Dermis microvascular lymphatic vessel endothelial cell (primary cell): ENCODE measurements at regions not wholly inside any gene's neighbourhood (a gene's known extent, or its start where the extent isn't known, plus 50 kb on each side); places are given as distances from the start of the nearest gene placed in this dataset.
"Not testable (repeated sequence)": the region's sequence is repeated elsewhere in the genome, so short reads cannot be mapped to it uniquely, and the experiment has no call there.

Experiments
- DNase-seq, 2 donors: peaks; one replicate each; pipeline versions ENCODE4 v3.0.0 to v3.0.0-alpha.2; 2010; ENCODE audit warnings: low read depth in 2 of 2

GRCh38 chr2:111569356-111570199 lies 314.4 kb downstream of the ANAPC1 start:
- DNase-seq = not testable (repeated sequence)

- DNase-seq = not testable (repeated sequence)
Observed at GRCh38 chr2:111570300-111571114, 313.5 kb downstream of the ANAPC1 start.

GRCh38 chr2:111574803-111575202 lies 309.2 kb downstream of the ANAPC1 start:
- not testable (repeated sequence) for DNase-seq

- DNase-seq = not testable (repeated sequence)
Observed at GRCh38 chr2:111577154-111577885, 306.7 kb downstream of the ANAPC1 start.

- DNase-seq = not testable (repeated sequence)
Observed at GRCh38 chr2:111579500-111580134, 304.4 kb downstream of the ANAPC1 start.

- DNase-seq = not testable (repeated sequence)
Observed at GRCh38 chr2:111580616-111581015, 303.4 kb downstream of the ANAPC1 start.

GRCh38 chr2:111582090-111582489 lies 301.9 kb downstream of the ANAPC1 start:
- not testable (repeated sequence) for DNase-seq

- not testable (repeated sequence) for DNase-seq
Observed at GRCh38 chr2:111583480-111583879, 300.5 kb downstream of the ANAPC1 start.

GRCh38 chr2:111584540-111584939 lies 299.5 kb downstream of the ANAPC1 start:
- DNase-seq = not testable (repeated sequence)

GRCh38 chr2:111584950-111585349 lies 299.0 kb downstream of the ANAPC1 start:
- DNase-seq = not testable (repeated sequence)

- DNase-seq = not testable (repeated sequence)
Observed at GRCh38 chr2:111586014-111586413, 298.0 kb downstream of the ANAPC1 start.

GRCh38 chr2:111595072-111595471 lies 288.9 kb downstream of the ANAPC1 start:
- not testable (repeated sequence) for DNase-seq

GRCh38 chr2:111596808-111597705 lies 286.9 kb downstream of the ANAPC1 start:
- DNase-seq = not testable (repeated sequence)

- peak in 1 of 2 donors; percentile 75 for DNase-seq
Observed at GRCh38 chr2:111598944-111599343, 285.0 kb downstream of the ANAPC1 start.

- not testable (repeated sequence) for DNase-seq
Observed at GRCh38 chr2:111602259-111602658, 281.7 kb downstream of the ANAPC1 start.

- not testable (repeated sequence) for DNase-seq
Observed at GRCh38 chr2:111605798-111606197, 278.2 kb downstream of the ANAPC1 start.

GRCh38 chr2:111606632-111607031 lies 277.4 kb downstream of the ANAPC1 start:
- not testable (repeated sequence) for DNase-seq

GRCh38 chr2:111609146-111609844 lies 274.7 kb downstream of the ANAPC1 start:
- not testable (repeated sequence) for DNase-seq

- not testable (repeated sequence) for DNase-seq
Observed at GRCh38 chr2:111610035-111610434, 274.0 kb downstream of the ANAPC1 start.
